H1 (cell line): ENCODE measurements at regions not wholly inside any gene's neighbourhood (a gene's known extent, or its start where the extent isn't known, plus 50 kb on each side); places are given as distances from the start of the nearest gene placed in this dataset.

ENCODE experiments used
- CBX8 ChIP-seq: fragments of 300-800, 300-1000 bp; sonication (generic); IDR thresholded peaks from 2 replicates; pipeline ENCODE4 v1.7.1; 2016; ENCODE audit warnings: low read depth, low read length, borderline replicate concordance
- GTF2F1 ChIP-seq: IDR thresholded peaks from 2 replicates; pipeline ENCODE4 v1.6.1; 2012; ENCODE audit warnings: low read depth, low read length, improper control_type of control experiment, borderline replicate concordance
- KDM4A ChIP-seq: IDR thresholded peaks from one replicate; pipeline ENCODE4 v1.7.1; 2012; ENCODE audit warnings: low read depth, mild to moderate bottlenecking, moderate library complexity, low read length, inconsistent platforms; ENCODE audit not compliant: severe bottlenecking
- KDM5A ChIP-seq: fragments of 200-600 bp; IDR thresholded peaks from 2 replicates; pipeline ENCODE4 v1.7.1; 2012; ENCODE audit warnings: mild to moderate bottlenecking, low read length, inconsistent platforms, mixed read lengths
- POLR2AphosphoS5 ChIP-seq: IDR thresholded peaks from 2 replicates; pipeline ENCODE4 v1.6.1; 2011; ENCODE audit warnings: low read depth, low read length
- SIN3A ChIP-seq, 2 experiments: IDR thresholded peaks in 1 of 2; conservative IDR thresholded peaks in 1 of 2; 2 replicates each; pipeline ENCODE4 v1.6.1; 2011 to 2012; ENCODE audit warnings: low read length in 2 of 2, improper control_type of control experiment in 1 of 2, low read depth in 1 of 2, mild to moderate bottlenecking in 1 of 2
- SIRT6 ChIP-seq: IDR thresholded peaks from one replicate; pipeline ENCODE4 v1.7.1; 2012; ENCODE audit warnings: low read length, inconsistent platforms
- SIX5 ChIP-seq: IDR thresholded peaks from 2 replicates; pipeline ENCODE4 v1.6.1; 2011; ENCODE audit warnings: mild to moderate bottlenecking, low read depth, low read length
- SP2 ChIP-seq: IDR thresholded peaks from 2 replicates; pipeline ENCODE4 v1.6.1; 2012; ENCODE audit warnings: mild to moderate bottlenecking, low read length, inconsistent platforms
- TCF12 ChIP-seq: IDR thresholded peaks from 2 replicates; pipeline ENCODE4 v1.6.1; 2011; ENCODE audit warnings: low read depth, mild to moderate bottlenecking, low read length

GRCh38 chr13:80705371-80706163 is 364.6 kb upstream of the SPRY2 start (continued):
- no peak for TF ChIP-seq SIX5
- TF ChIP-seq SIN3A (conservative IDR thresholded peaks at IDR 0.05 in 1 of 2, IDR thresholded peaks at IDR 0.05 in 1 of 2; ENCODE audit: low read depth in 1 of 2, low read length in 2 of 2), result no peak
- no peak for TF ChIP-seq KDM4A
- TF ChIP-seq TCF12, result no peak
- TF ChIP-seq GTF2F1, result no peak
- no peak for TF ChIP-seq SIRT6
- no peak for TF ChIP-seq SP2
- no peak for TF ChIP-seq CBX8
- TF ChIP-seq POLR2AphosphoS5, result no peak
- no peak for TF ChIP-seq KDM5A
